Adrenal gland (tissue), 5 donors: ENCODE measurements at regions not wholly inside any gene's neighbourhood (a gene's known extent, or its start where the extent isn't known, plus 50 kb on each side); places are given as distances from the start of the nearest gene placed in this dataset.

Experiments used
- CTCF ChIP-seq, 6 experiments: fragments of 450-650 bp in 4 of 6; fragments of 200-600 bp in 2 of 6; sonication (generic) in 1 of 6; IDR thresholded peaks; 1 replicate in 5 of 6; 2 replicates in 1 of 6; pipeline versions ENCODE4 v1.5.1 to v1.8.0; 2016 to 2021; ENCODE audit warnings: antibody characterized with exemption in 6 of 6, mild to moderate bottlenecking in 2 of 6, moderate library complexity in 1 of 6
- POLR2A ChIP-seq, 2 donors: fragments of 450-650 bp; IDR thresholded peaks; one replicate each; pipeline ENCODE4 v1.6.1; 2017; ENCODE audit warnings: antibody characterized with exemption in 2 of 2, mild to moderate bottlenecking in 2 of 2, moderate library complexity in 1 of 2
- donor health status: DM: no; HTN: no; CAD: no.

DNA sequence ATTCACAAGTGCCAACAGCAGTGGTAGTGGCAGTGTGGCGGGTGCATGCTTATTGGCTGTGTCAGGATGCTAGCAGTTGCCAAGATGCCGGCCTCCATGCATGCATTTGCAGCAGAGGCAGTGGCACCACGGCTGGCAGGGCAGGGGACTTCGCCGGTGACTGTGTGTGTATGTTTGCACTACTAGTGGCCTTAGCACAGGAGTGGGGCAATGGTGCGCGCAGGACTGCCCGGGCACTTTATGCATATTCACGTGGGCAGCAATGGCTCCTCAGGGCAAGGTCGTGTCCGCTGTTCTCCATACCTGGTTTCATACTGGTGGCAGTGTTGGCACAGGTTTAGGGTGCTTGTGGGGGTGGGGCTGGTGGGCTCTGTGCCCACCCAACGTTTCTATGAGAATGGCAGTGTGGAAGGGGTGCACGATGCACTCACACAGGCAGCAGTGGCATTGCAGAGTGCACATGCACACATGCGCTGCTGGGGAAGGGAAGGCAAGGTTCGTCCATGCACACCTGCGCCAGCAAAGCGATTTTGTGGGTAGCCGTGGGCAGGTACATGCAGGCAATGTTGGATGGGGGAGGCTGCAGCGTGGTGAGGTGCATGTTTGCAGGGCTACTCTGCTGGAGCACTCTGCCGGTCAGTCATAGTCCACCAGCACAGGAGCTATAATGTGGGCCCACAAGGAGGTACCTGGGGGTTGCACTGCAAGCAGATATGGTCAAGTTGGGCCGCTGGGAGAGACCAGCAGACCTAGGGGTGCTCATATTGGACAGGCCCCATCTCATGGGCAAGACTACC, 338.9 kb upstream of the TECRL start:
- TF ChIP-seq CTCF (IDR thresholded peaks at IDR 0.05): no peak
- no peak for TF ChIP-seq POLR2A (IDR thresholded peaks at IDR 0.05)
